ENCODE measurements at regions not wholly inside any gene's neighbourhood (a gene's known extent, or its start where the extent isn't known, plus 50 kb on each side); places are given as distances from the start of the nearest gene placed in this dataset.

- DNase-seq (ENCODE audit: low spot score) = no peak
Observed at GRCh38 chr12:115857923-115858322, 419.6 kb downstream of the MED13L start.

- DNase-seq (ENCODE audit: low spot score) = no peak
Observed at GRCh38 chr12:115857160-115857920, 420.2 kb downstream of the MED13L start.

DNA sequence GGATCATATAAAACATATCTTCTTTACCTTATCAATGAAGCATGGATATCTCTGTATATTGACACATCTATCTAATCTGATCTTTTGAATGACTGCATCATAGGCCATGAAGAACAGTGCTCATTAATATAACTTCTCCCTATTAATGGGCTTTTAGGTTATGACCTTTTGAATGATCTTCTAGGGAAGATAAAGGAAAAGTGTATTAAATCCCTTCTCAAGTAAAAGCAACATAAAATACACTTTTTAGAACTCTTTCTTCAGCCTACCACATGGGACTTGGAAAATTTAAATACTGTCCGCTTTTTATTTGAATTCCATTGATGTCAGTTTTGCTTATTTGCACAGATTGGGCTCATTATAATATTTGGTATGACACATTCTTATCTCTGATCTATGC, 425.4 kb downstream of the MED13L start:
- DNase-seq (ENCODE audit: low spot score) = no peak

DNA sequence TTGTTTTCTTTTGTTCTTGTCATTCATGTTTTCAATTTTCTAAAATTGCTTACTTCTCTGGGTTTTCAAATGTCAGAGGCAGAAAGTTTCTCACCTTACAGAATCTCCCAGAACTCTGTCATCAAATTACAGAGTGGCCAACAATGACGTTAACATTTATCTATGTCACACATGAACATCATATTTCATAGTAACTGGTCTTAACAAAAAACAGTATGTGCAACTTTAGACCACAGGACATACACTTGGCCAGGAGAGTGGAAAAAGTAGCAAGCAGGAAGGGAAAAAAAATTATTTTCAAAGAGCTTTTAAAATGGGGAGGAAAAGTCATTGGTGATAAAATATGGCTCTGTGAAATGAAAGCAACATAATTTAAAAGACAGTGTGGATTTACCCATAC, 426.5 kb downstream of the MED13L start:
- no peak for DNase-seq (ENCODE audit: low spot score)

DNA sequence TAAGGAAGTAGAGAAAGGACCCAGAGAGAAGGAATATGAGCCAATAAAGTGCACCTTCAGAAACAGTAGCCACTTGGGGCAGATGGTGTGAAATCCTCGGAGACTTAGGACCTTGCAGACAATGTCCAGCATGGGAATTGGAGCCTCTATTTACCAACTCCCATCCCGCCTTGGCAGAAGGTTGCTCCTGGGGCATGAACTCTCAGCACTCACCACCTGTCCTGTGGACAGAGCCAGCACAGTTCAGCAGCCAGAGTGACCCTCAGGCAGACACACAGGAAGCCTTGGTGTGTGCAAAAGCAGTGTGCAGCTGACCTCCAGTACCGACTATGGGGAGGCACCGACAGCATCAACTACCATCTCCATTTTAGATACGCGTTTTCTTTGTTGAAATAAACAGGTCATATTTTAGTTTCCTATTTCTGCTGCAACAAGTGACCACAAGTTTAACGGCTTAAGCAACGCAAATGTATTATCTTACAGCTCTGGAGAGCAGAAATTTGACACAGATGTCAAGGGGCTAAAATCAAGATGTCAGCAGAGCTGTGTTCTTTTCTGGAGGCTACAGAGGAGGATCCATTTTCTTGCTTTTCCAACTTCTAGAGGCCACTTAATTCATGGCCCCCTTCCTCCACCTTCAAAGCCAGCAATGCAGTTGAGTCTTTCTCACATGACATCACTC, 428.1 kb downstream of the MED13L start:
- DNase-seq (ENCODE audit: low spot score) = no peak

DNA sequence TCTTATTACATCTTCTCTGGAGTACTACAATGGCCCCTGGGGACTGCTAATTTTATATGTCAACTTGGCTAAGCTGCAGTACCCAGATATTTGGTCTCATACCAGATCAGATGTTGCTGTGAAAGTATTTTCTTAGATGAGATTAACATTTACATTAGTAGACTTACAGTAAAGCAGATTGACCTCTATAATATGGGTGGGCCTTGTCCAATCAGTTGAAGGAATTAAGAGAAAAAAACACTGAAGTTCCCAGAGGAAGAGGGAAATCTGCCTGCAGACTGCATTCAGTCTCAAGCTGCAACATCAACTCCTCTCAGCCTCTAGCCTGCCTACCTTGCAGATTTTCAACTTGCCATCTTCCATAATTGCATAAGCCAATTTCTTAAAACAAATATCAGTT, 430.1 kb downstream of the MED13L start:
- no peak for DNase-seq (ENCODE audit: low spot score)

DNA sequence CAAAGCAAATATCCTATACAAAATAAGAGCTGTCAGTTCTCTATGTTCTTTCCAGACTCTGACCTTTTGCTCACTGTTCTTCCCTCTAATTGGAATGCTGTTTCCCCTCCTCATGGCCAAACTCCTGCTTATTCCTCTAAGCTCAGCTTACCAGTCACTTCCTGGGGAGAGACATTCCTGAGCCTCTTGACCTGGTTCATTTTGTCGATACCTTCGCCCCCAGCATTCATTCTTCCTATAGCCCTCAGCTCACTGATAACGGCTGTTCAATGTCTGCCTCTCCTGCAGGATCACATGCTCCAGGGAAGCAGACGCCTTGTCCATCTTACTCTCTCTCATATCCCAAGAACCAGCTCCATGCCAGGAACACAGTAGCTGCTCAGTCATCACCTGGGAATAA, 431.0 kb downstream of the MED13L start:
- DNase-seq (ENCODE audit: low spot score) = no peak

GRCh38 chr12:115840159-115840558, 437.3 kb downstream of the MED13L start:
- no peak for DNase-seq (ENCODE audit: low spot score)

DNA sequence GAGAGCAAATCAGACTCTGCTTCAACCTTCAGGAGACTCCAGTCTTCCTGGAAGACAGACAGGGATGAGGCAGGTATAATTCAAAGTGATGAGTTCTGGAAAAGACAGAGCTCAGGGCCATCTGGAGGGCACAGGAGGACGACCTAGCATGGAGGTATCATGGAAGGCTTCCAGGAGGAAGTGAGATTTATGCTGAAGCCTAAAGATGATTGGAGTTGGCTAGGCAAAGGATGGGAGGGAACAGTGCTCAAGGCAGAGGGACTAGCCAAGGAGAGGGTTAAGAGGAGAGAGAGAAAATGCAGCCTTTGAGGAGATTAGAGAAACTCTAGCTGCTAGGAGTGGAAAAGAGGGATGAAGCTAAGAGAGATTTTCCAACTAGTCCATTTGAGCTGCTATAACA, 438.5 kb downstream of the MED13L start:
- DNase-seq (ENCODE audit: low spot score) = no peak

DNA sequence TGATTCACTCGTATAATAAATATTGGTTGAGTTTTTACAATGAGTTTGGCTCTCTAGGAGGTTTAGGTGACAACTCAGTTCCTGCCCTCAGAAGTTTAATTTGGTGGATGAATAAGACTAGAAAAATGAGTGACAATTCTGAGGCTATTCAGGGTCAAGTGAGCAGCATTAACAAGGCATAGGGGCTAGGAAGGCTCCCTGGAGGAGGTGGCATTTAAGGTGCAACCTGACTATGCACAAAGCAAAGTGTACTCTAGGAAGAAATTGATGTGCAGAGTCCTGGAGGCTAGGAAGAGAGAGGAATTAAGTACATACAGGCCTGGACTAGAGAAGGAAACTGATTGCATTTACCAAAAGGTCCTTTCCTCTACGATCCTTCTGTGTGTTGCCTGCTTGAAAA, 440.3 kb downstream of the MED13L start:
- DNase-seq (ENCODE audit: low spot score) = no peak

GRCh38 chr12:115835445-115835844, 442.0 kb downstream of the MED13L start:
- no peak for DNase-seq (ENCODE audit: low spot score)

- no peak for DNase-seq (ENCODE audit: low spot score)
Observed at GRCh38 chr12:115833704-115834103, 443.8 kb downstream of the MED13L start.

DNA sequence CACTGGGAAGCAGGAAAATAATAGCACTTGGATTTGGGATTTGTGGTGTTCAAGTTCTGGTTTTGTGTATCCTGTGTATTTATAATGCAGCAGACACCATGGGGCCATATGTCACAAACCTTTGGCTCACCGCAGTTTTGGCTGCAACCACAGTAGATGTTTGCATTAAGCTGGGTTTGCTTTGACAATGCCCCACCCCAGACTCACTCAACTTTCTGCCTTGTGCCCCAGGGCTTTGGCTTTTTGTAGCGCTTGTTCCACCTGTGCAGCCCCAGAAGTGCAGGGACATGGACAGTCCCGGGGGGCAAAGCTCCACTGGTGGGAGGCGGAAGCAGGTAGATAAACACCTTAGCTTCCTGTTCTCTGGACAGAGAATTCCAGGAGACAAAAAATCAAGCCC, 446.9 kb downstream of the MED13L start:
- no peak for DNase-seq (ENCODE audit: low spot score)

- no peak for DNase-seq (ENCODE audit: low spot score)
Observed at GRCh38 chr12:115830070-115830469, 447.4 kb downstream of the MED13L start.

DNA sequence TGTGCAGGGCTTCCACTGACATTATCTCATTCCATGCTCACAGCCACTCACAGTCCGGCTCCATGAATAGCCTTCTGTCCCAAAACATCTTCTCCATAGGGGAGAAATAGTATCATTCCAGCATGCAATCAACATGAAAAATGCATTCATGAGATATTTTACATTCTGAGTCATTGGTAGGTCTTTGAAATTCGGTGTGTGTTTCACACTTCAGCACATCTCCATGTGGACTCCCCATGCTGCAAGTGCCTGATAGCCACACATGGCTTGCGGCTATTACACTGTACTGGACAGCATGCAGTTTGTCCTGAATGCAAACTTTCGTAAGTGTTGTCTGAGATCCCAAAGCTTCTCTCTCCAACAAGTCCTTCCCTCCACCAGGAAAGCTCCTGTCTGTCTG, 449.3 kb downstream of the MED13L start:
- DNase-seq (ENCODE audit: low spot score) = no peak

DNA sequence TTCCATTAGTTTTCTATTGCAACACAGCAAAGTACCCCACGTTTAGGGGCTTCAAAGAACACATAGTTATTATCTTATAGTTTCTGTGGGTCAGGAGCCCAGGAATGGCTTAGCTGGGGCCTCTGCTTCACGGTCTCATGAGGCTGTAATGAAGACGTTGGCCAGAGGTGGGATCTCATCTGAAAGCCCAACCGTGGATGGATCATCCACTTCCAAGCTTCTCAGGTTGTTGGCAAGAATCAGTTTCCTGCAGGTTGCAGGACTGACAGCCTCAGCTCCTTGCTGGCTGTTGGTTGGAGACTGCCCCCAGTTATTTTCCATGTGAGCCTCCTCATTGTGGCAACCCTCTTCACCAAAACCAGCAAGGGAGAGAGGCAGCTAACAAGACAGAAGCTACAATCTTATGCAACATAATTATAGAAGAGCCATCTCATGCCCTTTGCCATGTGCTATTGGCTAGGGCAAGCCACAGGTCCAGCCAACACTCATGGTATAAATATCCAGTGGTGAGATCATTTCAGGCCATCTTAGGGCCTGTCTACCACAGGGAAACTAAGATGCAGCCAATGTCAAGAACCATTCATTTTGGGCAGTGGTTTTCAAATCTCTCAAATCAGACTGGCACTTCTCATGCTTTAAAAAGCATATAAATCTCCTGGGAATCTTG, 452.4 kb downstream of the MED13L start:
- DNase-seq (ENCODE audit: low spot score) = no peak

- DNase-seq (ENCODE audit: low spot score) = no peak
Observed at GRCh38 chr12:115823635-115824034, 453.9 kb downstream of the MED13L start.

- DNase-seq (ENCODE audit: low spot score) = no peak
Observed at GRCh38 chr12:115820656-115821055, 456.8 kb downstream of the MED13L start.

GRCh38 chr12:115818973-115819372, 458.5 kb downstream of the MED13L start:
- DNase-seq (ENCODE audit: low spot score) = no peak

GRCh38 chr12:115817389-115817788, 460.1 kb downstream of the MED13L start:
- no peak for DNase-seq (ENCODE audit: low spot score)

DNA sequence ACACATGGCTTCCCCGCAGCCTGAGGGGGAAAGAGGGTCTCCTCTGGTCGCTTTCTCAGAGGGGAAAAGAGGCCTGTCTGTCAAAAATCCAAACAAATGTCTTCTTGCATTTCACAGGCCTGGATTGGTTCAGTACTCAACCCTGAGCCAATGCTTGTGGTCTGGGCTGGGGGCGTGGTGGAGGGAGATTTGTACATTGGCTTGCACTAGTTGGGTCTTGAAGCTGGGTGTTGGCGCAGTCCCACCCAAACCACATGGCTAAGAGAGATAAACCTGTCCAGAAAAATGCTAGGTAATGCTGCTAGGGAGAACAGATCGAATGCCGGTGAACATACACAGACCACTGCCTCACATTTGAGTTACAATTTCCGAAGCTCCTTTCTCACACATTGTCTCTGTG, 461.6 kb downstream of the MED13L start:
- DNase-seq (ENCODE audit: low spot score) = no peak

- DNase-seq (ENCODE audit: low spot score) = no peak
Observed at GRCh38 chr12:115813256-115813655, 464.2 kb downstream of the MED13L start.

DNA sequence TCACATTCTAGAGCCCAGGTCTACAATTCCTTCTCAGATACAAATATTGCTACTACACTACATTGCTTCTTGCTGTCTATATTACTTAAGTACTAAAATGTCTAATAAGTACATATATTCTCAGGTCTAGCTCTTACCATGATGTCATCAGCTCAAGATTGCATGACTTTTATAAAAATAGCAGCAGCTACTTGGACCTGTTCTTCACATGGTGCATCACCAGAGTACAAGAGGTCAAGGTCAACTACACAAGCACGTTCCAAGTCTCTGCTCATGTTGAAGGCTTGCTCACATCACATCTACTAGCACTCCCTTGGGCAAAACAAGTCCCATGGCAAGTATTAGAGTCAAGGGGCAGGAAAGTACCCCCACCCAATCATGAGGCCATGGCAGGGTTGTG, 465.6 kb downstream of the MED13L start:
- no peak for DNase-seq (ENCODE audit: low spot score)

Measured in iPS-NIHi11 (cell line).